HepG2 (cell line): ENCODE measurements at regions not wholly inside any gene's neighbourhood (a gene's known extent, or its start where the extent isn't known, plus 50 kb on each side); places are given as distances from the start of the nearest gene placed in this dataset.

Source experiments
- ATAC-seq: fragments of 200-7000 bp; cut with Tn5 transposase; 3 replicates; pipeline ENCODE4 v1.9.1; 2020; ENCODE audit warnings: mild to moderate bottlenecking, moderate library complexity
- BruUV-seq: library from RNA; stranded (reverse); fragments of 400-500 nt; replicated peaks from 2 replicates; lab custom pipeline; 2021; lab: Mats Ljungman, UMichigan
- CTCF ChIA-PET: fragments of 300-600 bp; formaldehyde crosslinking; extraction: SDS; loops from one replicate; lab custom pipeline; 2021; ENCODE audit warnings: low total read pairs, inconsistent platforms, low intra/inter-chr PET ratio; lab: Yijun Ruan, JAX
- POLR2A ChIA-PET: fragments of 350-600 bp; sonication (Branson Sonifier 250); formaldehyde crosslinking; loops from one replicate; lab custom pipeline; 2020; ENCODE audit warnings: antibody characterized with exemption, inconsistent platforms; lab: Yijun Ruan, JAX
- DNase-seq: peaks from one replicate; pipeline ENCODE4 v3.0.0-alpha.2; 2015; ENCODE audit warnings: low spot score
- FAIRE-seq: peaks from 3 replicates; lab custom pipeline; 2011; peaks lifted over from hg19 to GRCh38; lab: Jason Lieb, UNC
- H2AFZ ChIP-seq: one replicate; pipeline ENCODE4 v1.6.1; 2011; ENCODE audit warnings: low read length, inconsistent platforms
- H3K27ac ChIP-seq: fragments of 300-600 bp; 3 replicates; pipeline ENCODE4 v1.8.0; 2011; ENCODE audit warnings: mixed run types, mild to moderate bottlenecking, mixed read lengths, low read length, inconsistent platforms; ENCODE audit not compliant: insufficient read depth; ENCODE audit errors: extremely low read length
- H3K27me3 ChIP-seq, 2 experiments: fragments of 200-600 bp in 1 of 2; 2 replicates in 1 of 2; 3 replicates in 1 of 2; pipeline versions ENCODE4 v1.6.0 to v1.8.0; 2011; ENCODE audit warnings: low read length in 2 of 2, mild to moderate bottlenecking in 2 of 2, moderate library complexity in 2 of 2, inconsistent platforms in 1 of 2; ENCODE audit not compliant: insufficient read depth in 2 of 2, control insufficient read depth in 1 of 2
- H3K36me3 ChIP-seq, 2 experiments: fragments of 200-600 bp in 1 of 2; replicated peaks in 1 of 2; 2 replicates in 1 of 2; 3 replicates in 1 of 2; pipeline versions ENCODE4 v1.5.1 to v1.8.0; 2011; ENCODE audit warnings: low read length in 2 of 2, inconsistent platforms in 1 of 2; ENCODE audit not compliant: insufficient read depth in 2 of 2, control insufficient read depth in 1 of 2
- H3K4me1 ChIP-seq: 2 replicates; pipeline ENCODE4 v1.5.1; 2012; ENCODE audit warnings: low read length, inconsistent platforms; ENCODE audit not compliant: insufficient read depth
- H3K4me2 ChIP-seq: 2 replicates; pipeline ENCODE4 v1.6.0; 2011; ENCODE audit warnings: low read depth, low read length, inconsistent platforms
- H3K4me3 ChIP-seq, 3 experiments: fragments of 200-600 bp in 1 of 3; sonication (generic), shearing (Covaris generic) in 1 of 3; replicated peaks in 1 of 3; 2 replicates each; pipeline ENCODE4 v1.5.1; 2011 to 2016; ENCODE audit warnings: low read length in 3 of 3, inconsistent platforms in 2 of 3, low read depth in 2 of 3, mild to moderate bottlenecking in 2 of 3, control low read depth in 1 of 3, mixed read lengths in 1 of 3; ENCODE audit not compliant: insufficient read depth in 1 of 3
- H3K79me2 ChIP-seq: one replicate; pipeline ENCODE4 v1.6.1; 2011; ENCODE audit warnings: low read length, inconsistent platforms; ENCODE audit not compliant: insufficient read depth
- H3K9ac ChIP-seq: 2 replicates; pipeline ENCODE4 v1.6.0; 2011; ENCODE audit warnings: mild to moderate bottlenecking, low read depth, low read length, inconsistent platforms; ENCODE audit not compliant: insufficient read depth
- H3K9me3 ChIP-seq: 2 replicates; pipeline ENCODE4 v1.5.1; 2012; ENCODE audit warnings: mild to moderate bottlenecking, low read length
- H4K20me1 ChIP-seq: 2 replicates; pipeline ENCODE4 v1.6.0; 2011; ENCODE audit warnings: inconsistent platforms, mild to moderate bottlenecking, low read length, moderate library complexity; ENCODE audit not compliant: insufficient read depth
- ARNT2 ChIP-seq: sonication (generic); formaldehyde crosslinking; IDR thresholded peaks from 2 replicates; pipeline ENCODE4 v1.8.0; 2022; ENCODE audit warnings: mild to moderate bottlenecking, low read depth, missing genetic modification reagents, moderate library complexity
- BRF2 ChIP-seq: sonication (generic); formaldehyde crosslinking; IDR thresholded peaks from 2 replicates; pipeline ENCODE4 v1.8.1; 2022; ENCODE audit warnings: mild to moderate bottlenecking, missing genetic modification reagents
- CBX2 ChIP-seq, 2 experiments: fragments of 200-600 bp in 1 of 2; sonication (generic); formaldehyde crosslinking in 1 of 2; IDR thresholded peaks; 2 replicates each; pipeline versions ENCODE4 v1.7.0 to v1.8.1; 2018 to 2022; ENCODE audit warnings: low read depth in 2 of 2, low read length in 1 of 2, mild to moderate bottlenecking in 1 of 2, missing genetic modification reagents in 1 of 2
- CC2D1A ChIP-seq: sonication (generic); formaldehyde crosslinking; IDR thresholded peaks from 2 replicates; pipeline ENCODE4 v1.8.1; 2023; ENCODE audit warnings: mild to moderate bottlenecking, missing genetic modification reagents
- ETV6 ChIP-seq: sonication (generic); formaldehyde crosslinking; conservative IDR thresholded peaks from 2 replicates; pipeline ENCODE4 v1.4.0; 2020; ENCODE audit warnings: missing genetic modification reagents
- HOXA5 ChIP-seq: sonication (generic); formaldehyde crosslinking; IDR thresholded peaks from 2 replicates; pipeline ENCODE4 v1.4.0; 2020; ENCODE audit warnings: missing genetic modification reagents
- TP53 ChIP-seq: sonication (generic); formaldehyde crosslinking; conservative IDR thresholded peaks from 2 replicates; pipeline ENCODE4 v1.4.0; 2020; ENCODE audit warnings: missing genetic modification reagents
- WGBS: methylation state at CpG from one replicate; pipeline ENCODE4 v1.1.6; 2017; ENCODE audit warnings: low lambda C conversion rate; 5-methylcytosine and 5-hydroxymethylcytosine counted together
- in situ Hi-C: cut with HindIII; loops from 2 replicates; pipeline ENCODE4 v1.10.0; 2017; ENCODE audit warnings: low pct_unique_long_range_greater_than_20kb; ENCODE audit not compliant: extremely low pct_ligation_motif_present
- intact Hi-C: fragments of 100-400 bp; cut with micrococcal nuclease; formaldehyde crosslinking; loops from one replicate; pipeline ENCODE4 v1.10.0; 2022; ENCODE audit not compliant: unreplicated experiment

GRCh38 chr2:123840574-123840973 lies 184.5 kb upstream of the CNTNAP5 start (continued):
- TF ChIP-seq BRF2: no peak
- no peak for TF ChIP-seq ARNT2 (CRISPR knock-in tag)
- TF ChIP-seq ETV6 (CRISPR knock-in tag): no peak

GRCh38 chr2:123851281-123851680 lies 173.8 kb upstream of the CNTNAP5 start:
- intact Hi-C loops: no loop called here
- no peak for DNase-seq
- no peak for FAIRE-seq
- no peaks in the 10 kb centered on the region for H3K4me1 ChIP-seq
- no peaks in the 10 kb centered on the region for H3K27me3 ChIP-seq
- ChIA-PET POLR2A (no interaction called here), CTCF (no interaction called here)
- in situ Hi-C loops: no loop called here
- no peaks in the 10 kb centered on the region for H3K79me2 ChIP-seq
- no peak overlapping the region for H3K9ac ChIP-seq
- no peak overlapping the region for H2AFZ ChIP-seq
- H3K27ac ChIP-seq: no peak overlapping the region
- TF ChIP-seq HOXA5 (CRISPR knock-in tag): no peak
- no peak for TF ChIP-seq CC2D1A (CRISPR knock-in tag)
- no peak for TF ChIP-seq TP53 (CRISPR knock-in tag)
- no peak for TF ChIP-seq CBX2 (IDR thresholded peaks at IDR 0.05; ENCODE audit: low read depth, low read length)
- no peak for TF ChIP-seq CBX2 (CRISPR knock-in tag; IDR thresholded peaks at IDR 0.05; ENCODE audit: low read depth)
- no peak overlapping the region for H3K4me3 ChIP-seq
- ATAC-seq: no peak
- H3K36me3 ChIP-seq: no peaks in the 10 kb centered on the region
- H3K9me3 ChIP-seq: peaks cover 92% of the 10 kb centered on the region
- no TSS peak for BruUV-seq
- no peaks in the 10 kb centered on the region for H4K20me1 ChIP-seq
- 1% methylated on average over 1 of the region's 1 CpG for WGBS
- H3K4me2 ChIP-seq: no peak overlapping the region
